Kidney (tissue), 13 donors: ENCODE measurements at regions not wholly inside any gene's neighbourhood (a gene's known extent, or its start where the extent isn't known, plus 50 kb on each side); places are given as distances from the start of the nearest gene placed in this dataset.

Experiments used
- DNase-seq, 5 donors: peaks; one replicate each; pipeline ENCODE4 v3.0.0-alpha.2; 2013 to 2020
- FAIRE-seq: peaks from 2 replicates; lab custom pipeline; 2012; peaks lifted over from hg19 to GRCh38; lab: Jason Lieb, UNC
- H3K27ac ChIP-seq, 2 donors: one replicate each; pipeline ENCODE4 v1.7.0; 2013; ENCODE audit warnings: low read depth in 2 of 2, low read length in 2 of 2, inconsistent platforms in 1 of 2
- H3K27me3 ChIP-seq: one replicate; pipeline ENCODE4 v1.7.1; 2013; ENCODE audit warnings: low read length, inconsistent platforms; ENCODE audit not compliant: control insufficient read depth, insufficient read depth
- H3K36me3 ChIP-seq, 3 donors: one replicate each; pipeline versions ENCODE4 v1.7.0 to v1.7.1; 2013; ENCODE audit warnings: low read length in 3 of 3, control low read depth in 1 of 3, inconsistent platforms in 1 of 3; ENCODE audit not compliant: insufficient read depth in 3 of 3, control insufficient read depth in 2 of 3
- H3K4me1 ChIP-seq, 3 donors: one replicate each; pipeline versions ENCODE4 v1.7.0 to v1.7.1; 2013; ENCODE audit warnings: low read length in 3 of 3, inconsistent platforms in 1 of 3, low read depth in 1 of 3; ENCODE audit not compliant: control insufficient read depth in 2 of 3, insufficient read depth in 2 of 3
- H3K4me3 ChIP-seq, 3 donors: one replicate each; pipeline versions ENCODE4 v1.7.0 to v1.8.1; 2013; ENCODE audit warnings: low read length in 3 of 3, control low read depth in 1 of 3, inconsistent platforms in 1 of 3
- H3K9ac ChIP-seq, 3 donors: one replicate each; pipeline versions ENCODE4 v1.7.0 to v1.7.1; 2013; ENCODE audit warnings: low read length in 3 of 3, control low read depth in 1 of 3, inconsistent platforms in 1 of 3
- H3K9me3 ChIP-seq, 3 donors: one replicate each; pipeline versions ENCODE4 v1.7.0 to v1.7.1; 2013; ENCODE audit warnings: low read length in 3 of 3, control low read depth in 1 of 3, inconsistent platforms in 1 of 3; ENCODE audit not compliant: control insufficient read depth in 2 of 3, insufficient read depth in 1 of 3
- intact Hi-C: fragments of 100-400 bp; cut with DNase I; formaldehyde crosslinking; loops from one replicate; pipeline ENCODE4 v1.11.1; 2022
- TF ChIP-seq, protein P1 (sequence below): IDR thresholded peaks from 3 replicates; pipeline ENCODE4 v1.5.1; 2012; ENCODE audit warnings: mild to moderate bottlenecking, moderate library complexity, borderline replicate concordance; ENCODE audit not compliant: insufficient read depth; ENCODE audit errors: extremely low read depth
- donor health status: control.
- donor health status: control.
- donor health status: control.
- donor health status: control.
- donor health status: control.
- donor health status: DM: yes; HTN: yes; CAD: no.
- donor health status: Normal renal cell carcinoma (clear cell type).

DNA sequence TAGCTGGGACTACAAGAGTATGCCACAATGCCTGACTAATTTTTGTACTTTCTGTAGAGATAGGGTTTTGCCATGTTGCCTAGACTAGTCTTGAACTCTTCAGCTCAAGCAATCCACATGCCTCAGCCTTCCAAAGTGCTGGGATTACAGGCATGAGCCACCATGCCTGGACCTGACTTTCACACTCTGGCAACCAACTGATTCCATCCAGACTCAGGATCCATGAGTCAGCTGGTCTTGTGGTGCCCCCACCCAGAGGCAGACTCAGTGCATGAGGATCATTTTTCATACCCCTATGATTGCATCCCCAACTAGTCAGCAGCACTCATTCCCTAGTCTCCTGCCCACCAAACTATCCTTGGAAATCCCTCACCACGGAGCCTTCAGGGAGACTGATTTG is 375.9 kb downstream of the ANXA1 start:
- DNase-seq (no peak), FAIRE-seq (no peak)
- Histone ChIP-seq H3K4me1 (no peaks in the 10 kb centered on the region), H3K4me3 (no peak overlapping the region), H3K36me3 (no peaks in the 10 kb centered on the region), H3K9me3 (no peaks in the 10 kb centered on the region), H3K9ac (no peak overlapping the region), H3K27ac (no peak overlapping the region), H3K27me3 (no peaks in the 10 kb centered on the region)
- intact Hi-C loops: no loop called here
- TF ChIP-seq, protein P1, sequence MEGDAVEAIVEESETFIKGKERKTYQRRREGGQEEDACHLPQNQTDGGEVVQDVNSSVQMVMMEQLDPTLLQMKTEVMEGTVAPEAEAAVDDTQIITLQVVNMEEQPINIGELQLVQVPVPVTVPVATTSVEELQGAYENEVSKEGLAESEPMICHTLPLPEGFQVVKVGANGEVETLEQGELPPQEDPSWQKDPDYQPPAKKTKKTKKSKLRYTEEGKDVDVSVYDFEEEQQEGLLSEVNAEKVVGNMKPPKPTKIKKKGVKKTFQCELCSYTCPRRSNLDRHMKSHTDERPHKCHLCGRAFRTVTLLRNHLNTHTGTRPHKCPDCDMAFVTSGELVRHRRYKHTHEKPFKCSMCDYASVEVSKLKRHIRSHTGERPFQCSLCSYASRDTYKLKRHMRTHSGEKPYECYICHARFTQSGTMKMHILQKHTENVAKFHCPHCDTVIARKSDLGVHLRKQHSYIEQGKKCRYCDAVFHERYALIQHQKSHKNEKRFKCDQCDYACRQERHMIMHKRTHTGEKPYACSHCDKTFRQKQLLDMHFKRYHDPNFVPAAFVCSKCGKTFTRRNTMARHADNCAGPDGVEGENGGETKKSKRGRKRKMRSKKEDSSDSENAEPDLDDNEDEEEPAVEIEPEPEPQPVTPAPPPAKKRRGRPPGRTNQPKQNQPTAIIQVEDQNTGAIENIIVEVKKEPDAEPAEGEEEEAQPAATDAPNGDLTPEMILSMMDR: no peak

DNA sequence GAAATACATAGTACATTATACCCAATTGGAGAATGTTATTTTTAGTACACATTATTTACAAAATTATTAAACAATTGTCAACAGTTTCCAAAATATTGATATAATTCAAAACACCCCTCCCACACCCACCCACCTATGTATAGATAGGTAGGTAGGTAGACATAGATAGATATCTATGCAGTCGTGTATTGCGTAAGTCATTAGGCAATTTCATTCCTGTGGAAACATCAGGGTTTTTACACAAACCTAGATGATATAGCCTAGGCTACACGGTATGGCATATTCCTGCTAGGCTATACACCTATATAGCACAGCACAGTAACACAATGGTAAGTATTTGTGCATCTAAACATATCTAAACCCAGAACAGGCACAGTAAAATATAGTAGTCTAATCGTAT is 377.3 kb downstream of the ANXA1 start:
- DNase-seq: no peak
- Histone ChIP-seq H3K9me3 (no peaks in the 10 kb centered on the region), H3K27ac (no peak overlapping the region), H3K9ac (no peak overlapping the region), H3K36me3 (no peaks in the 10 kb centered on the region), H3K27me3 (no peaks in the 10 kb centered on the region), H3K4me3 (no peak overlapping the region), H3K4me1 (no peaks in the 10 kb centered on the region)
- intact Hi-C loops: no loop called here
- no peak for FAIRE-seq
- TF ChIP-seq, protein P1: no peak

DNA sequence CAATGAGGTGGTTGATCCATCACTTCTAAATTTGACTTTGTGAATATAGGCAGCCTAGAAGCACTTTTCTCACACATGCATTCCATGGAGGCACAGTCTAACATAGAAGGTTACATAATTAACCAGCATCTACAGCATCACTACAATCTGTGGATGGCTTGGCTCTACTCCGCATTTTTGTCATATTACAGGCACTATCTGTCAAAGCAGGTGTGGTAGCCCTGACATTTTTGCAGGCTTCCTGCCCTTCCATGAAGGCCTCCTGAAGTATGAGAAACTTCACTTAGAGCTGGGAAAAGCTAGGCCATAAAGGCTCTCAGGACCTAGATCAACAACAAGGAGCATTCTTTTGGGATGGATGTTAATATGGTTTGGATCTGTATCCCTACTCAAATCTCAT is 378.0 kb downstream of the ANXA1 start:
- no peaks in the 10 kb centered on the region for H3K27me3 ChIP-seq
- H3K4me3 ChIP-seq: no peak overlapping the region
- no peaks in the 10 kb centered on the region for H3K9me3 ChIP-seq
- H3K9ac ChIP-seq: no peak overlapping the region
- TF ChIP-seq, protein P1: no peak
- H3K4me1 ChIP-seq: no peaks in the 10 kb centered on the region
- intact Hi-C loops: no loop called here
- H3K27ac ChIP-seq: no peak overlapping the region
- no peak for DNase-seq
- FAIRE-seq: no peak
- no peaks in the 10 kb centered on the region for H3K36me3 ChIP-seq

DNA sequence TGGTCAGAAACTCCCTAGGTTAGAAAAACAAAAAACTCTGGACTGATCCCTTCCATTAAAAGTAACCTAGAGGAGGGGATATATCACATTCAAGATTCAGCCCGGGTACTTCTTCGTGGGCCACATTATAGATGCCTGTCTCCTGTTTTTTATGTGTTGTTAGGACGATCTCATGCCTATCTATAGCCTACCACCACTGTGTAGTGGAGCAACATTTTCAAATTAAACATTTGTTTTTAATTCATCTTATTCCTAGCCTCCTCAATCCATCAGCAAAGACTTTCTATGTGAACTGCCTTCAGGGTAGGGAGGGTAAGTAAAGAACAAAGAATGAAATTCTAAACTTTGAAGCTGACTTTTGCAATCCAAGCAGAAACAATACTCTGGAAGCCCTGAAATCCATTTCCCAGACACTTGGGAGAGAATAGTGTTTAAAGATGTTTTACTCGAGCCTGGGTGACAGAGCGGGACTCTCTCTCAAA is 379.4 kb downstream of the ANXA1 start:
- TF ChIP-seq, protein P1: no peak
- intact Hi-C loops: no loop called here
- Histone ChIP-seq H3K9ac (no peak overlapping the region), H3K9me3 (no peaks in the 10 kb centered on the region), H3K27ac (no peak overlapping the region), H3K36me3 (no peaks in the 10 kb centered on the region), H3K27me3 (no peaks in the 10 kb centered on the region), H3K4me1 (no peaks in the 10 kb centered on the region), H3K4me3 (no peak overlapping the region)
- FAIRE-seq: no peak
- no peak for DNase-seq
